ENCODE measurements at regions not wholly inside any gene's neighbourhood (a gene's known extent, or its start where the extent isn't known, plus 50 kb on each side); places are given as distances from the start of the nearest gene placed in this dataset.
"Not testable (repeated sequence)": the region's sequence is repeated elsewhere in the genome, so short reads cannot be mapped to it uniquely, and the experiment has no call there.

DNA sequence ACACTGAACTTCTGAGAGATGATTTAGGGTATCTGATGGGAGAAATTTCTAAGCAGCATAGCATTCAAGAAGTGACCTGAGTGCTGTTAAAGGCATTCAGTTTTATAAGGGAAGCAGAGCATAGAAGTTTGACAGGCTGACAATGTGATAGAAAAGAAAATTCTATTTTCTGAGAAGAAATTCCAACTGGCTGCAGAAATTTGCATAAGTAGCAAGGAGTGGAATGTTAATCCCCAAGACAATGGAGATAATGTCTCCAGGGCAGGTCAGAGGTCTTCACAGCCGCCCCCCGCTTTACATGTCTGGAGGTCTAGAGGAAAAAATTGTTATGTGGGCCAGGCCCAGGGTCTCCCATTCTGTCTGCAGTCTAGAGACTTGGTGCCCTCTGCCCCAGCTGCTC lies 1361.8 kb upstream of the EYS start:
- no peak overlapping the region for H3K4me3 ChIP-seq (ENCODE audit: low read length)
- H2AFZ ChIP-seq (ENCODE audit: low read depth, low read length) = no peak overlapping the region
- no peaks in the 10 kb centered on the region for H3K9me3 ChIP-seq (ENCODE audit: low read length)
- H3K4me1 ChIP-seq (ENCODE audit: insufficient read depth, low read length) = peaks cover 3% of the 10 kb centered on the region
- no peaks in the 10 kb centered on the region for H3K36me3 ChIP-seq (ENCODE audit: insufficient read depth, low read length)
- no peaks in the 10 kb centered on the region for H3K27me3 ChIP-seq (ENCODE audit: insufficient read depth, low read length)

GRCh38 chr6:67064323-67064722 lies 1357.3 kb upstream of the EYS start:
- H3K9me3 ChIP-seq (ENCODE audit: low read length) = no peaks in the 10 kb centered on the region
- no peak overlapping the region for H3K4me3 ChIP-seq (ENCODE audit: low read length)
- no peak overlapping the region for H2AFZ ChIP-seq (ENCODE audit: low read depth, low read length)
- no peaks in the 10 kb centered on the region for H3K36me3 ChIP-seq (ENCODE audit: insufficient read depth, low read length)
- peaks cover 3% of the 10 kb centered on the region for H3K4me1 ChIP-seq (ENCODE audit: insufficient read depth, low read length)
- H3K27me3 ChIP-seq (ENCODE audit: insufficient read depth, low read length) = no peaks in the 10 kb centered on the region

- H3K36me3 ChIP-seq (ENCODE audit: insufficient read depth, low read length) = no peaks in the 10 kb centered on the region
- H3K4me1 ChIP-seq (ENCODE audit: insufficient read depth, low read length) = no peaks in the 10 kb centered on the region
- H2AFZ ChIP-seq (ENCODE audit: low read depth, low read length) = no peak overlapping the region
- no peaks in the 10 kb centered on the region for H3K27me3 ChIP-seq (ENCODE audit: insufficient read depth, low read length)
- H3K4me3 ChIP-seq (ENCODE audit: low read length) = no peak overlapping the region
- no peaks in the 10 kb centered on the region for H3K9me3 ChIP-seq (ENCODE audit: low read length)
Measured at GRCh38 chr6:67047996-67048395, 1341.0 kb upstream of the EYS start.

- no peaks in the 10 kb centered on the region for H3K9me3 ChIP-seq (ENCODE audit: low read length)
- no peak overlapping the region for H2AFZ ChIP-seq (ENCODE audit: low read depth, low read length)
- no peak overlapping the region for H3K4me3 ChIP-seq (ENCODE audit: low read length)
- no peaks in the 10 kb centered on the region for H3K36me3 ChIP-seq (ENCODE audit: insufficient read depth, low read length)
- no peaks in the 10 kb centered on the region for H3K27me3 ChIP-seq (ENCODE audit: insufficient read depth, low read length)
- H3K4me1 ChIP-seq (ENCODE audit: insufficient read depth, low read length) = no peaks in the 10 kb centered on the region
Measured at GRCh38 chr6:67045076-67045475, 1338.0 kb upstream of the EYS start.

GRCh38 chr6:67031451-67031850 lies 1324.4 kb upstream of the EYS start:
- no peak overlapping the region for H2AFZ ChIP-seq (ENCODE audit: low read depth, low read length)
- no peaks in the 10 kb centered on the region for H3K9me3 ChIP-seq (ENCODE audit: low read length)
- H3K36me3 ChIP-seq (ENCODE audit: insufficient read depth, low read length) = no peaks in the 10 kb centered on the region
- no peaks in the 10 kb centered on the region for H3K27me3 ChIP-seq (ENCODE audit: insufficient read depth, low read length)
- no peaks in the 10 kb centered on the region for H3K4me1 ChIP-seq (ENCODE audit: insufficient read depth, low read length)
- no peak overlapping the region for H3K4me3 ChIP-seq (ENCODE audit: low read length)

DNA sequence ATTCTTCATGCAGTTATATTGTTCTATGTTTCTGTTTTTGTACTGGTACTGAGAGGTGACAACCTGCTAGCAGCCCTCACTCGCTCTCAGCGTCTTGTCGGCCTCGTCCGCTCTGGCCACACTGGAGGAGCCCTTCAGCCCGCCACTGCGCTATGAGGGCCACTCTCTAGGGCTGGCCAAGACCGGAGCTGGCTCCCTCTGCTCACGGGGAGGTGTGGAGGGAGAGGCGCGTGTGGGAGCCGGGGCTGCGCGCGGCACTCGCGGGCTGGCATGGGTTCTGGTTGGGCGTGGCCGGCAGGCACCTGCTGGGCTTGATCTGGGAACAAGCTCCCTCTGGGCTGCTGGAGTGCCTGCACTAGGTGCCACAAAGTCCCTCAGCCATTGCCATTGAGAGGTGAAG lies 1323.8 kb upstream of the EYS start:
- Histone ChIP-seq H3K9me3 (ENCODE audit: low read length) (no peaks in the 10 kb centered on the region), H3K4me1 (ENCODE audit: insufficient read depth, low read length) (no peaks in the 10 kb centered on the region), H2AFZ (ENCODE audit: low read depth, low read length) (no peak overlapping the region), H3K27me3 (ENCODE audit: insufficient read depth, low read length) (no peaks in the 10 kb centered on the region), H3K4me3 (ENCODE audit: low read length) (no peak overlapping the region), H3K36me3 (ENCODE audit: insufficient read depth, low read length) (no peaks in the 10 kb centered on the region)

- Histone ChIP-seq H3K9me3 (ENCODE audit: low read length) (no peaks in the 10 kb centered on the region), H3K27me3 (ENCODE audit: insufficient read depth, low read length) (no peaks in the 10 kb centered on the region), H3K4me3 (ENCODE audit: low read length) (no peak overlapping the region), H3K4me1 (ENCODE audit: insufficient read depth, low read length) (no peaks in the 10 kb centered on the region), H3K36me3 (ENCODE audit: insufficient read depth, low read length) (no peaks in the 10 kb centered on the region), H2AFZ (ENCODE audit: low read depth, low read length) (peak overlapping the region; percentile 54)
Measured at GRCh38 chr6:67016921-67017460, 1310.0 kb upstream of the EYS start.

DNA sequence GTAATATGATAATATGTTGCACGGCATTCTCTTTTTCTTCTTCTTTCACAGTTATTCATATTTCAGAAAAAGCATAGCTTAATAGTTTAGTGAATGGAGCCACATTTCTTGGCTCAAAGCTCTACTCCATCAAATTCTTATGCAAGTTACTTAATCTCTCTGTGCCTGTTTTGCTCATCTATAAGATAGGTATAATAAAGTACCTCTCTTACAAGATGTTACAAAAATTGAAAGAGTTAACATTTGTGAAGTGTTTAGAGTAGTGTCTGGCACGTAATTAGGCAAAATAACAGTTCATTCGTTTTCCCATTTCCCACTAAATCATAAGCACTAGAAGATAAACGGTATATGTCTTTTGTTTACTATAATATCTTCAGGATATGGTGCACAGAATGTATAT lies 1304.4 kb upstream of the EYS start:
- no peaks in the 10 kb centered on the region for H3K9me3 ChIP-seq (ENCODE audit: low read length)
- no peak overlapping the region for H3K4me3 ChIP-seq (ENCODE audit: low read length)
- H3K27me3 ChIP-seq (ENCODE audit: insufficient read depth, low read length) = no peaks in the 10 kb centered on the region

DNA sequence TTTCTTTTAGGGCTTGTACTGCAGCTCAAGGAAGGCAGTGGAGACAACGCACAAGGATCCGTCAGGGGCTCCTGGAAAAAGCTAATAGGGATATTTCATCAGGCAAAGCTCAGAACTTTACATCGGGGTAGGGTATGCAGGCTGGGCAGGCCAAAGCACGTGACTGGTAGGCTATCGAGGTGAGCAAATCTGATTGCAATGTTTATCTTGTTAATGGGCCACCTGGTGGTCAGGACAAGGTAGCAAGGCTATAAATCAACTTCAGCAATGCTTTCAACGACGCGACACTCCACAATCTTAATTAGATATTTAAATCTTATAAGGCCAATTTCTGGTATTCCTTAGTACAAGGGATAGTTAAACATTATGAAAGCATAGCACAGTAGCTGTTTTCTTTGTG lies 1302.8 kb upstream of the EYS start:
- H3K9me3 ChIP-seq (ENCODE audit: low read length) = no peaks in the 10 kb centered on the region
- no peak overlapping the region for H3K4me3 ChIP-seq (ENCODE audit: low read length)
- no peaks in the 10 kb centered on the region for H3K4me1 ChIP-seq (ENCODE audit: insufficient read depth, low read length)
- H3K27me3 ChIP-seq (ENCODE audit: insufficient read depth, low read length) = no peaks in the 10 kb centered on the region
- H3K36me3 ChIP-seq (ENCODE audit: insufficient read depth, low read length) = no peaks in the 10 kb centered on the region
- H2AFZ ChIP-seq (ENCODE audit: low read depth, low read length) = no peak overlapping the region

More for the DNA sequence above, 1304.4 kb upstream of the EYS start:
- Histone ChIP-seq H3K36me3 (ENCODE audit: insufficient read depth, low read length) (no peaks in the 10 kb centered on the region), H2AFZ (ENCODE audit: low read depth, low read length) (no peak overlapping the region), H3K4me1 (ENCODE audit: insufficient read depth, low read length) (no peaks in the 10 kb centered on the region)

GRCh38 chr6:67003844-67004243 lies 1296.8 kb upstream of the EYS start:
- no peak overlapping the region for H2AFZ ChIP-seq (ENCODE audit: low read depth, low read length)
- H3K4me1 ChIP-seq (ENCODE audit: insufficient read depth, low read length) = no peaks in the 10 kb centered on the region
- no peaks in the 10 kb centered on the region for H3K27me3 ChIP-seq (ENCODE audit: insufficient read depth, low read length)
- no peak overlapping the region for H3K4me3 ChIP-seq (ENCODE audit: low read length)
- no peaks in the 10 kb centered on the region for H3K36me3 ChIP-seq (ENCODE audit: insufficient read depth, low read length)
- H3K9me3 ChIP-seq (ENCODE audit: low read length) = no peaks in the 10 kb centered on the region

DNA sequence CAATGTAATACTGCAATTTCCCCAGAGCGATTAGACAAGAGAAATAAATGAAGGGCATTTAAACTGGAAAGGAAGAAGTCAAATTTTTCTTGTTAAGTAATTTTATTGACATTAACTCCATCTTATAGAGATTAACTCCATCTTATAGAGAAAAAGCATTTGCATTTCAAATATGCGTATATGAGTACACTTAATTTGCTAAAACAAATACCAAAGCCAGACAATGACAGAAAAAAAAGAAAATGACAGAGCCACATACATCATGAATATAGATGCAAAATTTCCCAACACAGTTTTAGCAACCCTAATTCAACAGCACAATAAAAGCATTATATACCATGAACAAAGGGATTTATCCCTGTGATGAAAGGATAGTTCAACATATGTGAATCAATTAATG lies 1293.1 kb upstream of the EYS start:
- Histone ChIP-seq H2AFZ (ENCODE audit: low read depth, low read length) (no peak overlapping the region), H3K27me3 (ENCODE audit: insufficient read depth, low read length) (no peaks in the 10 kb centered on the region), H3K9me3 (ENCODE audit: low read length) (no peaks in the 10 kb centered on the region), H3K36me3 (ENCODE audit: insufficient read depth, low read length) (no peaks in the 10 kb centered on the region), H3K4me3 (ENCODE audit: low read length) (no peak overlapping the region), H3K4me1 (ENCODE audit: insufficient read depth, low read length) (no peaks in the 10 kb centered on the region)

- not testable (repeated sequence) for H2AFZ ChIP-seq (ENCODE audit: low read depth, low read length); H3K4me3 ChIP-seq (ENCODE audit: low read length); H3K4me1 ChIP-seq (ENCODE audit: insufficient read depth, low read length); H3K27me3 ChIP-seq (ENCODE audit: insufficient read depth, low read length); H3K9me3 ChIP-seq (ENCODE audit: low read length); H3K36me3 ChIP-seq (ENCODE audit: insufficient read depth, low read length)
Measured at GRCh38 chr6:66997579-66997978, 1290.6 kb upstream of the EYS start.

- Histone ChIP-seq H3K9me3 (ENCODE audit: low read length) (no peaks in the 10 kb centered on the region), H3K4me3 (ENCODE audit: low read length) (no peak overlapping the region), H2AFZ (ENCODE audit: low read depth, low read length) (no peak overlapping the region), H3K27me3 (ENCODE audit: insufficient read depth, low read length) (no peaks in the 10 kb centered on the region), H3K36me3 (ENCODE audit: insufficient read depth, low read length) (no peaks in the 10 kb centered on the region), H3K4me1 (ENCODE audit: insufficient read depth, low read length) (no peaks in the 10 kb centered on the region)
Measured at GRCh38 chr6:66995669-66996068, 1288.6 kb upstream of the EYS start.

GRCh38 chr6:66993708-66994107 lies 1286.7 kb upstream of the EYS start:
- H3K4me1 ChIP-seq (ENCODE audit: insufficient read depth, low read length); H3K27me3 ChIP-seq (ENCODE audit: insufficient read depth, low read length); H3K9me3 ChIP-seq (ENCODE audit: low read length); H3K36me3 ChIP-seq (ENCODE audit: insufficient read depth, low read length); H3K4me3 ChIP-seq (ENCODE audit: low read length); H2AFZ ChIP-seq (ENCODE audit: low read depth, low read length): not testable (repeated sequence)
